Suppressor macrophage (primary cell): ENCODE measurements at regions not wholly inside any gene's neighbourhood (a gene's known extent, or its start where the extent isn't known, plus 50 kb on each side); places are given as distances from the start of the nearest gene placed in this dataset.

Experiments used
- DNase-seq, 4 experiments: peaks; one replicate each; pipeline ENCODE4 v3.0.0-alpha.2; 2020 to 2022

DNA sequence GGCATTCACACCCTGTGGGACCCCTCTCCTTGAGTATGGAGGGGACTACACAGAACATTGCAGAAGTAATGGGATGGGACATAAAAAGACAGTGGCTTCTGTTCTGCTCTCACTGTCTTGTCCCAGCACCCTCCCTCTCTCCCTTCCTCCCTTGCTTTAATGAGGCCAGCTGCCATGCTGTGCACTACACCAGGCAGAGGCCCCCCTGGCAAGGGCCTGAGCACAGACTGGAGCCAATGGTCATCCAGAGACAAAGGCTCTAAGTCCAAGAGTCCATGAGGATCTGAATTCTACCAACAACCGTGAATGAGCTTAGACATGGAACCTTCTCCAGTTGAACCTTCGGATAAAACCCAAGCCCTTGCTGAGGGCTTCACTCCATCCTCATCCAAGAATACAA, 263.0 kb downstream of the NDUFA10 start:
- DNase-seq = no peak

DNA sequence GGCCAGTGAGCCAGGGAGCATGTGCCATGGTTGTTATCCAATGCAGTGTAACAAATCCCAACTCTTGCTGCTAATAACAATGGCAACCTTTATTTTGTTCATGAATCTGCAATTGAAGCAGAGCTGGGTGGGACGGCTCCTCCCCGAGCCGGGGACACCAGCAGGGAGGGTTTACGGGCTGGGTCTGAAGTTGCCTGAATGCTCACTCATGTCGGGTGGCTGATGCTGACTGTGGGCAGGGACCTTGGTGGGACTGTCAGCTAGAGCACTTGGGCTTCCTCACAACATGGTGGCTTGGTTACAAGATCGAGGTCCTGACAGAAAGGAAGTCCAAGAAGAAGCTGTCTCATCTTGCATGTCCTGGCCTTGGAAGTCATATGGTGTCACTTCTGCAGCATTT, 264.5 kb downstream of the NDUFA10 start:
- no peak for DNase-seq

DNA sequence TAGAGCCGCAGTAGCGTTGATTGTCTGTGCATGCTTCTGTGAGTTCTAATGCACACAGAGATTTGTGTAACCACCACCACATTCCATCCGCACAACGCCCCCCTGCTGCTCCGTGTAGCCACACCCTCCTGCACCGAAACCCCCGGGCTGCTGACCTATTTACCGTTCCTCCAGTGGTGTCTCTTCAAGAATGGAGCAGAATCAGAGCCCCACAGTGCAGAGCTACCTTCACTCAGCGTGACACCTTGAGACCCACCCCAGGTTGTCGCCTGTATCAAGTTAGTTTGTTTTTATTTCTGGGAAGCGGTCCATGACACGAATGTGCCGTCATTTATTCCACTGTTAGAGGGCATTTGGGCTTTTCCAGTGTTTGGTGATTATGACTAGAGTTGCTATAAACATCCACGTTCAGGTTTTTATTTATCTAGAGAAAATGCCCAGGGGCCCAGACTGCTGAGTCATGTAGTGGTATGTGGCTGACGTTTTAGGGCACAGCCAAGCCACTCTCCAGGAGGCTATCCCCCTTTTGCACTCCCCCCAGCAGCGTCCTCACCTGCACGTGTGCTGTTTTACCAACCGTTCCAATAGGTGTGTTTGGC, 266.8 kb downstream of the NDUFA10 start:
- DNase-seq = no peak

DNA sequence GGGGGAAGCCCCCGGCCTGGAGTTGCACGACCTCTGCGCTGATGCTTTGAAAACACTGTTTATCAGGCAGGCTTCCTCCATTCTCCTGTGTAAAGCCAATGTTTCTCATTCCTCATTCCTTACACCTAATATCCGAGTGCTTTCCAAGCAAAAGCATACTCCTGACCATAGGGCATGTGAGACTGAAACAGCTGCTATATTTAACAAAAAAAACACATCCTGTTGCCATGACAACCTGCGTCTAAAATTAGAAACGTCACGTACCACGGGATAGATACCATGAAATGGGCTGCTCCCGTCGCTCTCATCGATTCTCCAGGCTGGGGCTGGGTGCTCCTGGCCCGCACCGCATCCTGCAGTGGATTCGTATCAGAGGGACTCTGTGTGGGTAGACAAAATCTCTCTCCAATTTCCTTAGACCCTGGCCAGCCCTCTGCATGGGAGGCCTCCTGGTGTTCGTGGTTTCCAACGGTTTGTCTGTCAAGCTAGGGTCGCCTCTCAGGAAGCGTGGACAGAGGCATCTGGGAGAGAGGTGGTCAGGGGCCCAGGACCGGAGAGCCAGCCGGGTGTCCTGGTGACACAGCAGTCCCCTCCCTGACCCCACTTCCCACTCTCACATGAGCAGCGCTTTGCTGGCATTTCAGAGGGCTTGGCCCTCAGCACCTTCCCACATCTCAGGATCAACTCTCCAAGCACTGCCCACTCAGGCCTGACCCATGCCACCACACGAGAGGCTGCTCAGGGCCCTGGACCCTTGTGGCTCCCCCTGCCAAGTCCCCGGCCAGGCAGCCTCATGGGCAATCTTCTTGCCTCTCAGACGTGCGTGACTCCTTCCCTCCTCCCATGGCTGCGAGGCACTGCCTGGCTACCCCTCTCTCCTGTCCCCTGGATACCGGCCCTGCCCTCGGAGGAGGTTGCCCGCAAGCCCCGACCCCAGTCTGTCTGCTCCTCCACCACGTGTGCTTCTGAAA, 268.1 kb downstream of the NDUFA10 start:
- peak; percentile 67 to 84 (median 78) for DNase-seq

DNA sequence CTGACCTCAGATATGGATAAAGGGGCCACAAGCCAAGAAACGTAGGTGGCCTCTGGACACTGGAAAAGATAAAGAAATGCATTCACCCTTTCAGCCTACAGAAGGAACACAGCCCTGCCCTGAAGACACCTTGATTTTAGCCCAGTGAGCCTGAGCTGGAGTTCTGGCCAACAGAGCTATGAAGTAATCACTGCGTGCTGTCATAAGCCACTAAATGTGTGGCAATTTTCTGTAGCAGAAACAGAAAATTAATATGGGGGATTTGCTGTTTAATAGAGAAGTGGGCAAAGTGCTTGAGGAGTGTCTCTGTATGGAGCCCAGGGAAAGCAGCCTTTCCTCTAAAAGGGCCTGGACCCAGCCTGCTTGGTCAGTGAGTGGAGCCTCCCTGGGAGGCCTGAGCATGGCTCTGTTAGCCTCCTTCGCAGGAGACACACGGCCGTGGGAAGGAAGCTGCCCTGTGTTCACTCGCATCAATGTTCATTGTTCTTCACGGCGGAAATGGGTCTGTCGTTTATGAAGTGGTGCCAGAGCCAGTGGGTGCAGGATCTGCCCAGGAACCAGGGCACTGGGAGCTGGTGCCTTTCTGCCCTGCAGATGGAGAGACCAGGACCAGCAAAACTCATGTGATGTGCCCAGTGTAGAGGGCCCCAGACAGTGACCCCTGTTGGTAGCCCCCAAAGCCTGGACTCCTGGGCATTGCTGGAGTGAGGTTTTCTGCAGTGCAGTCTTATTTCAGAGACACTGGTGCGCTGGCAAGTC, 268.9 kb downstream of the NDUFA10 start:
- peak; percentile 29 to 62 (median 52) for DNase-seq

DNA sequence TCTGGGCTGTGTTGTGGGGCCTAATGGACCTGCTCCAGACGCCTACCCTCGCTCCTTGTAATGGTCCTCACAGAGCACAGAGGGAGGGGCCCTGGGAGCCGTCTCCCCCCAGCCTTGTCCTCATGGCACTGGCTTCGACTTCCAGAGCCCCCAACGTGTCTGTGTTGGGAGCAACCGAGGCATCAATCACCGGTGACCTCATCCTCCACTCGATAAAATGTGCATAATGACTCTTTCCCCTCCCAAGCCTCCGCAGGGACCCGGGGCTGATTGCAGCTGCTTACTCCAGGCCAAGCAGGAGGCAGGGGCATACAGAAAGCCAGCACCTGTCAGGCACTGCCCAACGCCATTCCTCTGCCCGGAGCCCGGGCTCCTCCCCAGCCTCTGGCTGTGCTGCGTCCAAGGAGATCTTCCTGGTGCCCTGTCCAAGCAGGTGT, 271.7 kb downstream of the NDUFA10 start:
- no peak for DNase-seq

DNA sequence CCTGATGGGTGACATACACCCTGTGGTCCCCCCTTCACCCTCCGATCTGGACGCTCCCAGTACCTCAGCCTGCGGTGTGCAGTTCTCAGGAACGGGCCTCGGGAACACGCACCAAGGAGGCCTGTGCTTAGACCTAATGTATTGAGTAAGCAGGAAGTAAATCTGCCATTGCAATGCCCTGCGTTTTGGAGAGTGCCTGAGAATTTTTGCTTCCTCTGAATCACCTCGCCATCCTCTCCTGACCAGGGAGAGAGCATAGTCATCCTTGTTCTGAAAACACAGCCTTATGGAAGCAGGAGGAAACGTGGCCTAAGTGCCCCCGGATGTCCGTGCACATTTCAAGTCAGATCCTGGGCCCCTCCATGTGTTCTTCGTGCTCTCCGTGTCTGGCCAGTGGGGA, 272.2 kb downstream of the NDUFA10 start:
- DNase-seq = peak; percentile 37 to 69 (median 66)

DNA sequence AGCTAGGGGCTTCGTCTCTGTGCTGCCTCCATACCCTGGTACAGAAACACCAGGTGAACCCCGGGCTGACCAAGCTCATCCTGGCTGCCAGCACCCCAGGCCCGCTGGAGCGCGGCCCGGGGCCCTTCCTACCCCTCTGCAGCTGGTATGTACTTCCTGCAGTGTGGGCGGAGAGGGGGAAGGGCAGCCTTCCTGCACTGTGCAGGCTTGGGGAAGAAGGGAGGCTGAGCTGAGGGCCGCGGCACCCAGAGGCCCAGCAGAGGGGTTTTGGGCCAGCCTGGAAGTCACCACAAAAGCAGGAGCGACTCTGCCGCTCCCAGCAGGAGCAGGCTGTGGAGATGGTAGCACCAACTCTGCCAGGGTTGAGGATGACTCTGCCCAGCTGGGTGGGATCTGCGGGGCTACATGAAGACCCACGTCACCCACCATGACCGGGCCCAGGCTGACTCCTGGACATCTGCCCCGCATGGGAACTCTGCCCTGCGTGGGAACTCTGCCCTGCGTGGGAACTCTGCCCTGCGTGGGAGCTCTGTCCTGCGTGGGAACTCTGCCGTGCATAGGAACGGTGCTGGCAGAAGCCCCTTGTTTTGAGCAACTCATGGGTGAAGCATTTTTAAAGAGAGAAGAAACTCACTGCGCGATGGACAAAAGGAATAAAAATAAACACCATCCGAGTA, 273.3 kb downstream of the NDUFA10 start:
- DNase-seq = peak; percentile 55 to 90 (median 82)

DNA sequence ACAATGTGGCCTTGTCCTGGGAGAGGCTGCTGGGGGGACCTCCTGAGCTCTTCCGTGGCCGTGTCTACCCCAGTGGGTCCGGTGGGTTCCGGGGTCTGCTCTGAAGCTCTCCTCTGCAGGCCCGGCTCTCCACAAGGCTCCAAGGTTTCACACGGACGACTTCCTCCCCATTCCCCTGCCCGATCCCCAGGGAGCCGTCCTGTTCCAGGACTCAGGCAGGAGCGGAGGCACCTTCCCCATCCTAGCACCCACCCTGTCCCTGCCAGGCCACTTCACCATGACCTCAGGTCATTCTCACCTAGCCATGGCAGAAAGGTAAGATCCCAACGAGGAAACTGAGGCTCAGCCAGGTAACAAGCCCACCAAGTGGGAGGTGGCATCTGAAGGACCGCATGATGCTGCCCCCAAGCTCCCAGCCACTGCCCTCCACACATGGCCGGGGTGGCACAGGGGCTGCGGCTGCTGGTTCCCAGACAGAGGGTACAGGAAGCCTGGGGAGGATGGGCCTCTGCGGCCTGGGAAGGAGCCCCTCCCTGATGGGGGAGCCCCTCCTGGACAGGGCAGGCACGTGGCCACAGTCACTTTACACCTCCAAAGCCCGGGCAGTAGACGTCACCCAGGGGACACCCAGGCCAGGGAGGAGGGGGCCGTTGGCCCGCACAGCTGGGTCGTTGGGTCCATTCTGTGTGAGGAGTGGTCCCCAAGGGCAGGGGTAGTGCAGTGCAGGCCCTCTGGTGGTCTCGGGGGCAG, 274.0 kb downstream of the NDUFA10 start:
- DNase-seq = no peak

DNA sequence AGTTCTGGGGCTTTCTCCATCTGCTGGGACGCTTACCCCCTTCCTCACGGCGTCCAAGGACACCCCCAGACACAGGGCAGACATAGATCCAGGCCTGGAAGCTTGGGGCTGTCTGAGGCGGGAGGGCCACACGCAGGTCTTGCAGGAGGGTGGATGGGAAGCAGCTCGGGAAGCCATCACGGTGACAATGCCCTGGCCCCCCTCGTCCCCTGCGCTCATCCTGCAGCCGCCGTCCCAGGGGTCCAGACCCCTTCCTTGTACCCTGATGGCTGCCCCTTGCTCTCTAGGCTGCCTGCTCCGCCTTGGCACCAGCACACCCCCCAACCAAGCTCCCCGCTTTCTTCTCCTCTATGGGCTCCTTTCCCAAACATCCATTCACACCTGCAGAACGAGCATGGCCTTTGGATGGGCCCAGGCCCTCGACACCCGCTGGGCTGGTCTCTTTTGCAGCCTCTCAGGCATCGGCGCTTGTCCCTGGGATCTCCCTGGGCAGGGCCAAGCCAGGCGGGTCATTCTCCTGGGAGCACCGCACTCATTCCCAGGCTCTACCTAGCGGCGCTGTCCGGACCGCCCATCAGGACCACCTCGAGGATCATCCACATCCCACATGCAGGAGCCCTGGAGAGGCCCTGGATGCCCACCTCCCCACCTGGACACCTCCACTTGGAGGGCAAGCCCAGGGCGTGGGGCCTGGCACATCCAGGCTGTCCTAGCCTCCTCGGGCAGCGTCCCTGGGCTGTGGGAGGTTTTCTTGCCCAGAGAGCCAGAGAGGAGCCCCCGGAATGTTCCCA, 274.9 kb downstream of the NDUFA10 start:
- DNase-seq = no peak

DNA sequence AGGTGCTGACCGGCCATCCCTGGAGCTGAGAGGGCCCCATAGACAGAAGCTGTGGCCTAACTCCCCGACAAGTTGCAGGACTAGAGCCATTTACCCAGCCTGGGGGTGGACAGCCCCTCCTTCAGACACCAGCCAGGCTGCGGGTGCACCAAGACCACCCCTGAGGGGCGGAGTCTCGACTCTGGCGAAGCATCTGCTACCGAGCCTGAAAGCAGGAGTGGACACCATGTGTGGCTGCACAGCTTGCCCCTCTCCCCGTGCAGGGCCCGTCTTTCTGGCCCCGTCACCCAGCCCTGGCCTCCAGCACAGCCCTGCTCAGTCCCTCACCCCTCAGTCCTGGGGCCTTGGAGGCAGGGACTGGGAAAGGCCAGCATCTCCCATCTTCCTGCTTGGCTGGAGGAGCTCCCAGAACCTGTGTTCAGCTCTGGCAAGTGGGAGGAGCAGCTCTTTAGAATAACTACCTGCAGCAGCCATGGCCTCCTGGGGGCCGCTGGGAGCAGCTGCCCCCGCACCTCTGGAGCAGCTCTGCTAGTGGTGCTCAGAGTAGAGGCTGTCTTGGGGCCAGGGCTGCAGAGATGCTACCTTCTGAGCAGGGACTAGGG, 275.8 kb downstream of the NDUFA10 start:
- no peak for DNase-seq

DNA sequence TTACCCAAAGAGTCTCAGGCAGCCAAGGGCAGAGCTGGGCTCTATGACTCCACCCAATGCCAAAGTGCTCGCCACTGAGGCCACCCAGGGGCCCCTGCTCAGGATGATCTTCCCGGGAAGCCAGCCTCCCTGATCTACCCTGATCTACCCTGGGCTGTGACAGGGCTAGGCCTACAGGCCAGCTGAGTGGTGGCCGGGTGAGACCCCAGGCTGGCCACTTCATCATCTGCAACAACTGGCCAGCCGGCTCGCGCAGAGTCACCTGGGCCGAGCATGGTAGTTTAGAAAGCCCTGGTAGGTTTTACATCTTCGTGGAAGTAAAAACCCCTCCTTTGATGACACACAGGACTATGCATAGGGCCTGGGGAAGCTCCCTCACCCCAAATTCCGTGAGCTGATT, 276.3 kb downstream of the NDUFA10 start:
- DNase-seq = no peak

DNA sequence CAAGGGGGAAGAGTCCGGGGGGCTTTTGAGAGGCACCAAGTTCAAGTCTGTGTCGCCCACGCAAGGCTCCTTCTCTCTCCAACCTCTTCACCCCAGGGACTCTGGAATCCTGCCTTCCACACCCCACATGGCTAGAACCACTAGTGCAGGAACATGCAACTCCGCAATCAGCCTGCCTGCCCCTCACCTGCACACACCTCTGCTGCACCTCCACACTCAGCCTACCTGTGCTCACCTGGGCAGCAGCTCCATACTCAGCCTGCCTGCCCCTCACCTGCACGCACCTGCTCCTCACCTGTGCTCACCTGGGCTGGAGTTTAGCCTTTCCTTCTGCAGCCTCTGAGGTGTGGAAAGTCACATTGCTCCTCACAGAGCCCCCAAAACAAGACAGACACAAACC, 277.4 kb downstream of the NDUFA10 start:
- DNase-seq = no peak

DNA sequence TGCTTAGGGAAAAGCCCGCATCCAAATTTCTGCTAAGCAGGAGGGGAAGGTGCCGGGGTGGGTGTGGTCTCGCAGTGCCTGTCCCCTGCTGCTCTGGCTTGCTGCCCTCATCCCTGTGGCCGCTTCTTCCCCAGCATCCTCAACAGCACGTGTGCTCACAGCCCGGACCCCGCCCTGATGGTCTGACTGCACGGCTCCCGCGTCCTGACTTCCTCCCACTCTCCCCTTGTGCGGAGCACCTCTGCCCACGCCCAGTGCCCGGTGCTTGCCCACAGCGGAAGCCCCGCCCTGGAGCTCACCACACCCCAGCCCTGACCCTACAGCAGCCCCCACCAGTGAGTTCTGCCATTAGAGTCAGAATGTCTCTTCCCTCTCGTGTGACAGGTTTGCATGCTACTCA, 277.9 kb downstream of the NDUFA10 start:
- DNase-seq = peak; percentile 19 to 65 (median 44)

DNA sequence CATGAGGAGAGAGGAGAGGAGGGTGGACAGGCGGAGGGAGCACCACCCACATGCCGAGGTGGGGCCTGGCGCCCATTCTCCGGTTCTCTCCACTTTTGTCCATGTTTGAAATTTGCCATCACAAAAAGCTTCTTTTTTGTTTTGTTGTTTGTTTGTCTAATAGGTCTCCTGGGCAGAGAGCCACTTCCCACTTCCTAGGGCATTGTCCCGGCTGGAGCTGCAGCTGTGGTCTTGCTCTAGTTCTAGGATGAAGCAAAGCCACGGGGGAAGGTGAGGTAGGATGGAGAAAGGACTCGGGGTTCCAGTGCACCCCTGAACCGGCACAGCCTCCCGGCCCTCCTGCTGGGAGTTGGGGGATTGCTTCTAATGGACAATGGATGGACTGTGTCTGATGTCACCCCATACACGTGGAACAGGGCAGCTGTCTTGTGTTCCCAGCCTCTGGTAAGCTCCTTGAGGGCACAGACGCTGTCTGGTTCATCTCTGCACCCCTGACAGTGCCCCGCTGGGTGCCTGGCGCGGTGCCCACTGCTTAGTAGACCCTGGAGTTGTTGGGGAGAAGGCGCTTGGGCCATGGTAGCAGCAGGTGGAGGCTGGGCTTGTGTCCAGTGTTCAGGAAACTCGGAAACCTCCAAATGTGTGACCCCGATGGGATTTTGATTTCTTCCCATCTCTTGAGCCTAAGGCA, 278.4 kb downstream of the NDUFA10 start:
- no peak for DNase-seq

DNA sequence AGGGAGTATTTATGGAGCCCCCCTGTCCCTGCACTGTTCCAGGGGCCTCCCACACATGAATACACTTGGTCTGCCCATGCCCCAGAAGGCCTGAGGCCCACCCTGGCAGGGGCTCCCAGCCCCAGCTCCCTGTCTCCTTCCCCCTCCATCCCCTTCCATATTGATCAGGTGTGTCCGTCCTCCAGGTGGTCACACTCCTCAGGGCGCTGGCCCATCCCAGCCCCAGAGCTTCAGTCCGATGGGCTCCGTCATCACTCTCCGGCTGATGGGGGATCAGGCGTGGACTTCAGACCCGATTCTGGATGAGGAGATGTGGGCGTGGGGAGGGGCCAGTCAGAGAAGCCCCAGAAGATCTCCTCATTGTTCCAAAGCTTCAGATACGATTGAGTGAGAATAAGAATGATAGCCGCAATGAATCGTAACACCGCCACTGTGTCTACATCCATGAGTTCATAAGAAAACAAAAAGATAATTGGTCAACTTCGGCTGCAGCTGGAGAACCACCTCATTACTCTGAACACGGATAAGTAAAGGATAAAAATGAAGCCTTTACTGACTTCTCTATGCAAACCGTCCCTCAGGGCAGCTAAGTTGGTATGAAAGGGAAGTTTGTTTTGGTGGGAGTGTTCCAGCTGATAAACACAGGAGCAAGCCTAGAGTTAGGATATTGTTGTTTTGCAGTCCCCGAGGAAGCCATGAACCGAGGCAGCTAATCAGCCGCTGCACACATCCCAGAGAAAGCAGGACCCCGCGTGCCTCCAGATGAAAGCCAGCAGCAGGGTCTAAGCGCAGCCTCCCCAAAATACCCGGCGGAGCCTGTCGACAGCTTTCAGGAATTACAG, 279.5 kb downstream of the NDUFA10 start:
- no peak for DNase-seq

DNA sequence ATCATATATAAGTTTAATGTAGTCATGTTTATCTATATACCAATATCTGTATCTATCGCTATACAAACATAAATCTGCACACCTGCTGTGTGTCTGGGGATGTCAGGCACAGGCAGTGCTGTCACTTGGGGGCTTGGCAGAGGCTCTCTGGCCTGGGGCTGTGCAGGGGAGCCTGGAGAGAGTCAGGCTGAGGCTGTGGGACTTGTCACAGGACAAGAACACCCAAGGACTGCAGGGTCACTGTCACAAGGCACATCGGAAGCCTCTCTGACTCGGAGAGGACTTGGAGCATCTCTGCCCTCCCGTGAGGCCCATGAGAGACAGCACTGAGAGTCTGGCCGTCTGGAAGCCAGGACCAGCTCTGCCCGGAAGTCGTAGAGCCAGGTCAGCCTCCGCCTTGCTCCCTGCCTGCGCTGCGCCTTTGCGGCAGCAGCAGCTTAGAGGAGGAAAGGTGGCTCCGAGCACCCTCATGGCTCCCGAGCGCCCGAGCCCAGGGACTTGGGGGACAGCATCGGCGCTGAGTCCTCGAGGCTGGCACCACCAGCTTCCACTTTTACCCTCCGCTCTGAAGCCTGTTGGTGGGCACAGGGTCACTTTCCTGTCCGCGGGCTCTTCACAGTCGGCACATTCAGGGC, 280.3 kb downstream of the NDUFA10 start:
- DNase-seq = no peak

DNA sequence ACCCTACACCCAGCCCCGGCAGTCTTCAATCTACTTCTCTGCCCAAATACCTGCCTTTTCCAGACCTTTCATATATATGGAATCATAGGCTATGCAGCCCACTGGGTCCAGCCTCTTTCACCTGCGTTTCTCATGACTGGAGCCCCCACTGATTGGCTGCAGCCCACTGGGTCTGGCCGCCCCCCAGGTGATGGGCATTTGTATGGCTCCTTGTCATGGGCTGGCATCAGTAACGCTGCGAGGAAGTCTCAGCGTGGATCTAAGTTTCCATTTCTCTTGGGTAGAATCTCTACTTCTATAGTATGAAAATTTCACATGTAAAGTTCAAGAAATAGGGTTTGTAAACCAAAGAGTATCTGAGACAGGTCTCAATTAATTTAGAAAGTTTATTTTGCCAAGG, 281.9 kb downstream of the NDUFA10 start:
- no peak for DNase-seq

DNA sequence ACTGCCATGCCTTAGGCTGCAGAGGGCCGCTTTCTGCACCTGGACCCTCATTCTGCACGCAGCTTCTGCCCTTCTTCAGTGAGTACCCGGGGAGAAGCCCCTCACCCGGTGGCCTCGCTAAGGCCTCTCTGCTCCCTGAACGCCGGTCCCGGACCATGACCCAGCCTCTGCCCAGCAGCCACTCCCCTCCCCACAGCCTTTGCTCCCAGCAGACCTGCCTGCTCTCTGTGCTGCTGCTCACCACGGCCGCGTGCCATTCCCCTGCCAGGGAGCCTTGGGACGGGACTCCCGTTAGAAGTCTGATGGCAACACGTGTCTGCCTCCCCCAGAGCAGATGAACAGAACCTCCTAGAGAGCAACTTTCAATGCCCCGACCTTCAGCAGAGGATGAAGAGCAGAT, 282.8 kb downstream of the NDUFA10 start:
- DNase-seq = no peak
